Neural cell (in vitro differentiated cells): ENCODE measurements at regions not wholly inside any gene's neighbourhood (a gene's known extent, or its start where the extent isn't known, plus 50 kb on each side); places are given as distances from the start of the nearest gene placed in this dataset.

Experiments
- H2AFZ ChIP-seq: fragments of 200-600, 300-800 bp; sonication (generic), shearing (Covaris generic); 2 replicates; pipeline ENCODE4 v1.6.0; 2014; ENCODE audit warnings: low read depth, mild to moderate bottlenecking, antibody characterized with exemption, low read length, moderate library complexity
- H3F3A ChIP-seq: fragments of 200-600 bp; shearing (Covaris generic); 2 replicates; pipeline ENCODE4 v1.6.1; 2016; ENCODE audit warnings: mild to moderate bottlenecking, moderate library complexity, mixed read lengths, antibody characterized with exemption, low read length; ENCODE audit not compliant: insufficient read depth, poor library complexity, severe bottlenecking
- H3K27ac ChIP-seq: fragments of 200-600, 300-800 bp; sonication (generic), shearing (Covaris generic); 2 replicates; pipeline ENCODE4 v1.5.1; 2014; ENCODE audit warnings: mild to moderate bottlenecking, low read length, moderate library complexity
- H3K27me3 ChIP-seq: fragments of 300-800, 200-600 bp; sonication (generic), shearing (Covaris generic); 2 replicates; pipeline ENCODE4 v1.6.0; 2014; ENCODE audit warnings: mild to moderate bottlenecking, low read depth, low read length, moderate library complexity; ENCODE audit not compliant: insufficient read depth
- H3K36me3 ChIP-seq: fragments of 300-800, 200-600 bp; sonication (generic), shearing (Covaris generic); 2 replicates; pipeline ENCODE4 v1.5.1; 2014; ENCODE audit warnings: mild to moderate bottlenecking, antibody characterized with exemption, low read length, moderate library complexity; ENCODE audit not compliant: insufficient read depth
- H3K4me2 ChIP-seq: fragments of 300-800, 200-600 bp; sonication (generic), shearing (Covaris generic); 2 replicates; pipeline ENCODE4 v1.6.0; 2014; ENCODE audit warnings: mild to moderate bottlenecking, low read length
- H3K4me3 ChIP-seq: fragments of 300-800, 200-600 bp; sonication (generic), shearing (Covaris generic); 2 replicates; pipeline ENCODE4 v1.5.1; 2014; ENCODE audit warnings: mild to moderate bottlenecking, low read length, moderate library complexity
- H3K79me2 ChIP-seq: fragments of 200-600 bp; shearing (Covaris generic); replicated peaks from 2 replicates; pipeline ENCODE4 v1.6.0; 2014; ENCODE audit warnings: mild to moderate bottlenecking, low read length, moderate library complexity; ENCODE audit not compliant: insufficient read depth
- H3K9ac ChIP-seq: fragments of 300-800, 200-600 bp; sonication (generic), shearing (Covaris generic); 2 replicates; pipeline ENCODE4 v1.6.1; 2016; ENCODE audit warnings: mild to moderate bottlenecking, low read length, mixed read lengths
- H3K9me2 ChIP-seq: fragments of 200-600 bp; shearing (Covaris generic); 2 replicates; pipeline ENCODE4 v1.6.1; 2016; ENCODE audit warnings: mild to moderate bottlenecking, low read length, mixed read lengths; ENCODE audit not compliant: insufficient read depth
- H3K9me3 ChIP-seq: fragments of 200-600, 300-800 bp; sonication (generic), shearing (Covaris generic); 2 replicates; pipeline ENCODE4 v1.6.1; 2016; ENCODE audit warnings: mild to moderate bottlenecking, mixed run types, low read length, moderate library complexity, mixed read lengths
- H4K20me1 ChIP-seq: fragments of 200-600 bp; shearing (Covaris generic); 2 replicates; pipeline ENCODE4 v1.6.1; 2016; ENCODE audit warnings: mild to moderate bottlenecking, mixed run types; ENCODE audit not compliant: insufficient read depth
- CTCF ChIP-seq: fragments of 450-650 bp; IDR thresholded peaks from 2 replicates; pipeline ENCODE4 v1.5.1; 2014; ENCODE audit warnings: antibody characterized with exemption, mild to moderate bottlenecking, moderate library complexity; ENCODE audit not compliant: poor library complexity, severe bottlenecking
- EP300 ChIP-seq: fragments of 450-650 bp; conservative IDR thresholded peaks from 2 replicates; pipeline ENCODE4 v1.6.1; 2014; ENCODE audit warnings: antibody characterized with exemption, mild to moderate bottlenecking, moderate library complexity; ENCODE audit not compliant: poor library complexity, severe bottlenecking
- EZH2 ChIP-seq: fragments of 200-600, 300-800 bp; shearing (Covaris generic), sonication (generic); IDR thresholded peaks from 2 replicates; pipeline ENCODE4 v1.6.1; 2014; ENCODE audit warnings: antibody characterized with exemption, low read length, borderline replicate concordance, mild to moderate bottlenecking; ENCODE audit not compliant: insufficient read depth, poor library complexity, severe bottlenecking
- MXI1 ChIP-seq: fragments of 450-650 bp; conservative IDR thresholded peaks from 2 replicates; pipeline ENCODE4 v1.6.1; 2014; ENCODE audit warnings: antibody characterized with exemption, mild to moderate bottlenecking; ENCODE audit not compliant: poor library complexity, severe bottlenecking
- POLR2AphosphoS5 ChIP-seq: IDR thresholded peaks from 2 replicates; pipeline ENCODE4 v1.6.1; 2012
- RAD21 ChIP-seq: fragments of 450-650 bp; conservative IDR thresholded peaks from 2 replicates; pipeline ENCODE4 v1.6.1; 2014; ENCODE audit warnings: antibody characterized with exemption, mild to moderate bottlenecking, moderate library complexity
- REST ChIP-seq: IDR thresholded peaks from 2 replicates; pipeline ENCODE4 v1.6.1; 2012; ENCODE audit warnings: borderline replicate concordance
- SMC3 ChIP-seq: fragments of 450-650 bp; conservative IDR thresholded peaks from 2 replicates; pipeline ENCODE4 v1.6.1; 2014; ENCODE audit warnings: antibody characterized with exemption, mild to moderate bottlenecking, moderate library complexity; ENCODE audit not compliant: poor library complexity
- TAF1 ChIP-seq: IDR thresholded peaks from 2 replicates; pipeline ENCODE4 v1.6.1; 2012; ENCODE audit warnings: low read depth

GRCh38 chr4:147139455-147140198 is 194.0 kb upstream of the TTC29 start:
- no peak overlapping the region for H3K4me3 ChIP-seq
- H3K9me3 ChIP-seq: no peaks in the 10 kb centered on the region
- H4K20me1 ChIP-seq: no peaks in the 10 kb centered on the region
- no peak overlapping the region for H2AFZ ChIP-seq
- H3F3A ChIP-seq: no peaks in the 10 kb centered on the region
- H3K79me2 ChIP-seq: no peaks in the 10 kb centered on the region
- H3K36me3 ChIP-seq: no peaks in the 10 kb centered on the region
- H3K27ac ChIP-seq: no peak overlapping the region
- H3K9ac ChIP-seq: no peak overlapping the region
- H3K4me2 ChIP-seq: no peak overlapping the region
- TF ChIP-seq SMC3: no peak
- no peak for TF ChIP-seq MXI1
- no peak for TF ChIP-seq REST
- no peak for TF ChIP-seq RAD21
- TF ChIP-seq TAF1: no peak
- TF ChIP-seq POLR2AphosphoS5: no peak
- no peak for TF ChIP-seq CTCF
- H3K9me2 ChIP-seq: no peaks in the 10 kb centered on the region
- no peaks in the 10 kb centered on the region for H3K27me3 ChIP-seq

GRCh38 chr4:147151763-147152162 is 206.1 kb upstream of the TTC29 start:
- Histone ChIP-seq H3K27ac (no peak overlapping the region), H3K27me3 (no peaks in the 10 kb centered on the region), H2AFZ (peak overlapping the region; percentile 17), H3K9me3 (no peaks in the 10 kb centered on the region), H3F3A (no peaks in the 10 kb centered on the region), H4K20me1 (no peaks in the 10 kb centered on the region), H3K9ac (no peak overlapping the region), H3K9me2 (no peaks in the 10 kb centered on the region), H3K4me2 (no peak overlapping the region), H3K79me2 (no peaks in the 10 kb centered on the region), H3K36me3 (no peaks in the 10 kb centered on the region), H3K4me3 (no peak overlapping the region)
- TF ChIP-seq RAD21: no peak
- TF ChIP-seq POLR2AphosphoS5: no peak
- TF ChIP-seq MXI1: no peak
- TF ChIP-seq EP300: no peak
- TF ChIP-seq CTCF: no peak
- no peak for TF ChIP-seq SMC3
- no peak for TF ChIP-seq EZH2
- no peak for TF ChIP-seq TAF1
- no peak for TF ChIP-seq REST
